ENCODE measurements at regions not wholly inside any gene's neighbourhood (a gene's known extent, or its start where the extent isn't known, plus 50 kb on each side); places are given as distances from the start of the nearest gene placed in this dataset.

DNA sequence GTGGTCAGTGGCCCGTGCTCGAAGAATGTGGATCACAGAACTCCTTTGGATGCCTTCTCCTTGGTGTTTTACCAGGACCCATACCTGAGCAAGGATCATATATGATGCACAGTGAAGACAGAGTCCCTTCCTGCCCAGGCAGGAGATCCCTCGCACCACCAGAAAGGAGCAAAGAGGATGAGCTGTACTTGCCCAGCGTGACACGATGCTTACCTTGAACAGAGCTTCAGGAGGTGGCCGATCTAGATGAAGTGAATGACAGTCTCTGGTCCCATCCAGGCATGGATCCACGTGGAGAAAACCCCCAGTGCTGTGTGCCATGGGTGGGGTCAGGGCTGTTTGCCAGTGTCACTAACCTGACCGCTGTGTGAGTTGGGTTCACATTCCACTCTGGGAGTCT lies 455.4 kb downstream of the GADD45G start:
- TF ChIP-seq, protein P1, sequence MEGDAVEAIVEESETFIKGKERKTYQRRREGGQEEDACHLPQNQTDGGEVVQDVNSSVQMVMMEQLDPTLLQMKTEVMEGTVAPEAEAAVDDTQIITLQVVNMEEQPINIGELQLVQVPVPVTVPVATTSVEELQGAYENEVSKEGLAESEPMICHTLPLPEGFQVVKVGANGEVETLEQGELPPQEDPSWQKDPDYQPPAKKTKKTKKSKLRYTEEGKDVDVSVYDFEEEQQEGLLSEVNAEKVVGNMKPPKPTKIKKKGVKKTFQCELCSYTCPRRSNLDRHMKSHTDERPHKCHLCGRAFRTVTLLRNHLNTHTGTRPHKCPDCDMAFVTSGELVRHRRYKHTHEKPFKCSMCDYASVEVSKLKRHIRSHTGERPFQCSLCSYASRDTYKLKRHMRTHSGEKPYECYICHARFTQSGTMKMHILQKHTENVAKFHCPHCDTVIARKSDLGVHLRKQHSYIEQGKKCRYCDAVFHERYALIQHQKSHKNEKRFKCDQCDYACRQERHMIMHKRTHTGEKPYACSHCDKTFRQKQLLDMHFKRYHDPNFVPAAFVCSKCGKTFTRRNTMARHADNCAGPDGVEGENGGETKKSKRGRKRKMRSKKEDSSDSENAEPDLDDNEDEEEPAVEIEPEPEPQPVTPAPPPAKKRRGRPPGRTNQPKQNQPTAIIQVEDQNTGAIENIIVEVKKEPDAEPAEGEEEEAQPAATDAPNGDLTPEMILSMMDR (IDR thresholded peaks at IDR 0.05; ENCODE audit: poor library complexity, severe bottlenecking) = no peak
- TF ChIP-seq EZH2 (IDR thresholded peaks at IDR 0.05; ENCODE audit: borderline replicate concordance, insufficient read depth, low read length, poor library complexity, severe bottlenecking) (no peak), SMC3 (conservative IDR thresholded peaks at IDR 0.05; ENCODE audit: poor library complexity) (no peak), TAF1 (IDR thresholded peaks at IDR 0.05; ENCODE audit: low read depth) (no peak), POLR2AphosphoS5 (IDR thresholded peaks at IDR 0.05) (no peak), EP300 (conservative IDR thresholded peaks at IDR 0.05; ENCODE audit: poor library complexity, severe bottlenecking) (no peak), RAD21 (conservative IDR thresholded peaks at IDR 0.05) (no peak)
